Adrenal gland (tissue), 9 donors: ENCODE measurements at regions not wholly inside any gene's neighbourhood (a gene's known extent, or its start where the extent isn't known, plus 50 kb on each side); places are given as distances from the start of the nearest gene placed in this dataset.

Experiments used
- DNase-seq, 7 donors: peaks; one replicate each; pipeline ENCODE4 v3.0.0-alpha.2; 2019 to 2020
- H3K27ac ChIP-seq, 5 donors: fragments of 200-600 bp; sonication (generic) in 4 of 5; 1 replicate in 3 of 5; 2 replicates in 2 of 5; pipeline versions ENCODE4 v1.5.1 to v1.8.0; 2016 to 2020; ENCODE audit warnings: mild to moderate bottlenecking in 1 of 5
- H3K27me3 ChIP-seq: fragments of 200-600 bp; 2 replicates; pipeline ENCODE4 v1.8.0; 2021
- H3K36me3 ChIP-seq, 2 donors: fragments of 200-600 bp; replicated peaks in 1 of 2; 1 replicate in 1 of 2; 2 replicates in 1 of 2; pipeline versions ENCODE4 v1.5.1 to v1.8.0; 2018 to 2022
- H3K4me1 ChIP-seq, 2 donors: fragments of 200-600 bp; replicated peaks in 1 of 2; 1 replicate in 1 of 2; 2 replicates in 1 of 2; pipeline versions ENCODE4 v1.5.1 to v1.8.0; 2018 to 2021
- H3K4me3 ChIP-seq, 4 donors: fragments of 200-600 bp; sonication (generic) in 3 of 4; one replicate each; pipeline ENCODE4 v1.5.1; 2016 to 2018
- H3K9me3 ChIP-seq, 3 donors: fragments of 200-600 bp; sonication (generic) in 1 of 3; replicated peaks in 1 of 3; 1 replicate in 2 of 3; 2 replicates in 1 of 3; pipeline versions ENCODE4 v1.5.1 to v1.8.0; 2016 to 2021
- CTCF ChIP-seq, 6 experiments: fragments of 450-650 bp in 4 of 6; fragments of 200-600 bp in 2 of 6; sonication (generic) in 1 of 6; IDR thresholded peaks; 1 replicate in 5 of 6; 2 replicates in 1 of 6; pipeline versions ENCODE4 v1.5.1 to v1.8.0; 2016 to 2021; ENCODE audit warnings: antibody characterized with exemption in 6 of 6, mild to moderate bottlenecking in 2 of 6, moderate library complexity in 1 of 6
- POLR2A ChIP-seq, 2 donors: fragments of 450-650 bp; IDR thresholded peaks; one replicate each; pipeline ENCODE4 v1.6.1; 2017; ENCODE audit warnings: antibody characterized with exemption in 2 of 2, mild to moderate bottlenecking in 2 of 2, moderate library complexity in 1 of 2
- WGBS, 4 donors: extraction: QIAGEN DNeasy Blood & Tissue Kit in 2 of 4; methylation state at CpG; one replicate each; pipeline versions ENCODE4 v1.1.5 to v1.1.7; 2013 to 2017; 5-methylcytosine and 5-hydroxymethylcytosine counted together
- intact Hi-C, 2 donors: fragments of 100-400 bp; cut with DNase I; formaldehyde crosslinking; loops; one replicate each; pipeline versions ENCODE4 v1.14.1 to v1.15.0; 2022 to 2023
- donor health status: healthy with polysubstance abuse.
- donor health status: Bipolar disorder and iron deficiency.
- donor health status: DM: yes; HTN: yes; CAD: no.
- donor health status: DM: no; HTN: no; CAD: no.
- donor health status: DM: no; HTN: no; CAD: no.

GRCh38 chr10:108000365-108000764 lies 835.9 kb upstream of the SORCS1 start:
- Histone ChIP-seq H3K4me3 (no peak overlapping the region), H3K27ac (no peak overlapping the region), H3K4me1 (no peaks in the 10 kb centered on the region), H3K9me3 (no peaks in the 10 kb centered on the region), H3K27me3 (no peaks in the 10 kb centered on the region), H3K36me3 (no peaks in the 10 kb centered on the region)
- DNase-seq, result no peak
- intact Hi-C loops, result no loop called here
- no peak for TF ChIP-seq CTCF (IDR thresholded peaks at IDR 0.05)
- WGBS, 4 donors, result 64 to 97% (median 84%) methylated on average over 1 of the region's 1 CpG

- Histone ChIP-seq H3K27ac (no peak overlapping the region), H3K9me3 (no peaks in the 10 kb centered on the region), H3K36me3 (no peaks in the 10 kb centered on the region), H3K4me3 (no peak overlapping the region), H3K27me3 (no peaks in the 10 kb centered on the region), H3K4me1 (no peaks in the 10 kb centered on the region)
- DNase-seq, result no peak
- WGBS, 4 donors, result 62 to 72% (median 66%) methylated on average over 3 of the region's 3 CpGs
- no peak for TF ChIP-seq POLR2A (IDR thresholded peaks at IDR 0.05)
- TF ChIP-seq CTCF (IDR thresholded peaks at IDR 0.05), result no peak
- intact Hi-C loops, result no loop called here
Measured at GRCh38 chr10:107994621-107995270, 830.2 kb upstream of the SORCS1 start.

GRCh38 chr10:107986571-107986970 lies 822.1 kb upstream of the SORCS1 start:
- DNase-seq, result no peak
- Histone ChIP-seq H3K36me3 (no peaks in the 10 kb centered on the region), H3K27me3 (no peaks in the 10 kb centered on the region), H3K27ac (no peak overlapping the region), H3K4me1 (no peaks in the 10 kb centered on the region), H3K9me3 (no peaks in the 10 kb centered on the region), H3K4me3 (no peak overlapping the region)
- TF ChIP-seq POLR2A (IDR thresholded peaks at IDR 0.05) (no peak), CTCF (IDR thresholded peaks at IDR 0.05) (no peak)
- intact Hi-C loops, result no loop called here
- 61 to 81% (median 65%) methylated on average over 4 of the region's 4 CpGs for WGBS, 4 donors

GRCh38 chr10:107984581-107984980 lies 820.1 kb upstream of the SORCS1 start:
- TF ChIP-seq CTCF (IDR thresholded peaks at IDR 0.05) (no peak), POLR2A (IDR thresholded peaks at IDR 0.05) (no peak)
- Histone ChIP-seq H3K27ac (no peak overlapping the region), H3K4me1 (no peaks in the 10 kb centered on the region), H3K9me3 (no peaks in the 10 kb centered on the region), H3K27me3 (no peaks in the 10 kb centered on the region), H3K36me3 (no peaks in the 10 kb centered on the region), H3K4me3 (no peak overlapping the region)
- no peak for DNase-seq
- 72 to 84% (median 75%) methylated on average over 3 of the region's 3 CpGs for WGBS, 4 donors
- intact Hi-C loops, result no loop called here
